NCI-H146 treated with DMSO at 0.1 percent for 48 hours (cell line): ENCODE measurements at regions not wholly inside any gene's neighbourhood (a gene's known extent, or its start where the extent isn't known, plus 50 kb on each side); places are given as distances from the start of the nearest gene placed in this dataset.

ENCODE experiments used
- DNase-seq: peaks from one replicate; lab custom pipeline; 2025; ENCODE audit not compliant: unreplicated experiment; lab: John Stamatoyannopoulos, UW

- DNase-seq, result peak; percentile 38
These were observed 85.8 kb upstream of the PUDP start for GRCh38 chrX:7233580-7234406.

- no peak for DNase-seq
These were observed 80.3 kb upstream of the PUDP start for GRCh38 chrX:7228226-7228625.

GRCh38 chrX:7225338-7225737, 77.4 kb upstream of the PUDP start:
- DNase-seq, result no peak

- no peak for DNase-seq
These were observed 75.3 kb upstream of the PUDP start for GRCh38 chrX:7223271-7223670.

GRCh38 chrX:7220121-7220520, 72.2 kb upstream of the PUDP start:
- DNase-seq, result no peak

GRCh38 chrX:7219153-7219705, 71.3 kb upstream of the PUDP start:
- no peak for DNase-seq

- DNase-seq, result no peak
These were observed 70.6 kb upstream of the PUDP start for GRCh38 chrX:7218321-7219152.

- DNase-seq, result no peak
These were observed 69.1 kb upstream of the PUDP start for GRCh38 chrX:7216981-7217587.

GRCh38 chrX:7215842-7216241, 67.9 kb upstream of the PUDP start:
- no peak for DNase-seq

GRCh38 chrX:7214251-7214650, 66.3 kb upstream of the PUDP start:
- no peak for DNase-seq

GRCh38 chrX:7205037-7205577, 57.2 kb upstream of the PUDP start:
- no peak for DNase-seq

GRCh38 chrX:7204619-7205018, 56.7 kb upstream of the PUDP start:
- no peak for DNase-seq

- DNase-seq, result no peak
These were observed 54.3 kb upstream of the PUDP start for GRCh38 chrX:7202206-7202605.

GRCh38 chrX:7201496-7201895, 53.5 kb upstream of the PUDP start:
- no peak for DNase-seq

GRCh38 chrX:7198499-7198898, 50.5 kb upstream of the PUDP start:
- DNase-seq, result no peak
